ENCODE measurements at regions not wholly inside any gene's neighbourhood (a gene's known extent, or its start where the extent isn't known, plus 50 kb on each side); places are given as distances from the start of the nearest gene placed in this dataset.
A peak's percentile ranks its signal among the peaks of the same experiment; 100 is the strongest.

DNA sequence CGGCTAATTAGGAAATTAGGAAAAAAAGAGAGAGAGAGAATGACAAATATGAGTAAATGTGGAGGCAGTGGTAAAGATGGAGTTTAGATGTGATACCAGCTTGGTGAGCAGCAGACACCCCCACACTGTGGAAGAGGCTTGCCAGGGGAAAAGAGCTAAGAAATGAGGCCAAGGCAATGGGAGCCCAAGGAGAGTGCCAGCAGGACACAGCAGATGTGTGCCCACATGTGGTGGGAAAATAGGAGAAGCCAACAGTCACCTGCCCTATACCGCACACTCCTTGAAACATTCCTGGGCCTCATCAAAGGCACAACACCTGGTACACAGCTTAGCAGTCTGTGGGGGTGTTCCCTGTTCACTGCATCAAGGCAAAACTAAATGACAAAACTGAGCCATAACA lies 104.9 kb downstream of the FAM76B start:
- in situ Hi-C loops (cut with HindIII; ENCODE audit: low sequenced_read_pairs), result no loop called here
- no peak overlapping the region for H3K4me3 ChIP-seq (ENCODE audit: low read depth, low read length)
- no peak for TF ChIP-seq CTCF (IDR thresholded peaks at IDR 0.05; ENCODE audit: low read depth, low read length, missing control alignments)
- DNase-seq (ENCODE audit: low read depth), result no peak

DNA sequence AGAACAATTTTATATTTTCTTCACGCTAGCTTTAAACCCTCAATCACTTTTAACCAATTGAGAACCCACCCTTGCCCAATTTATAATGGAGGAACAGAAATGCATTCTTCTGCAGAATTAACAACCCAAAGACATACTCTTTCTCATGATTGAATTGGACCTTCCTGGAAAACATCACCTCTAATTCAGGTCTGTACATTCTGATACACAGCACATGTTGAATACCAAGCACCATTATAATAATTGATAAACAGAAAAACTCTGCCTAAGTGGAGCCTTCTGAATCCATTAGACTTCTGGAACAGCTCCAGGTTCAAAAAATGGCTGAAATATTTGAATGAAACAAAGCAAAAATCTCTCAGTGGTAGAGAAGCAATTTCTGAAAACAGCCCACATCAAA lies 105.4 kb downstream of the FAM76B start:
- no peak overlapping the region for H3K4me3 ChIP-seq (ENCODE audit: low read depth, low read length)
- TF ChIP-seq CTCF (IDR thresholded peaks at IDR 0.05; ENCODE audit: low read depth, low read length, missing control alignments), result no peak
- in situ Hi-C loops (cut with HindIII; ENCODE audit: low sequenced_read_pairs), result no loop called here

GRCh38 chr11:95682552-95682951 lies 107.0 kb downstream of the FAM76B start:
- H3K4me3 ChIP-seq (ENCODE audit: low read depth, low read length), result no peak overlapping the region
- in situ Hi-C loops (cut with HindIII; ENCODE audit: low sequenced_read_pairs), result no loop called here
- no peak for TF ChIP-seq CTCF (IDR thresholded peaks at IDR 0.05; ENCODE audit: low read depth, low read length, missing control alignments)
- peak; percentile 26 for DNase-seq (ENCODE audit: low read depth)

More for the DNA sequence above, 105.4 kb downstream of the FAM76B start:
- no peak for DNase-seq (ENCODE audit: low read depth)

GRCh38 chr11:95680169-95680929 lies 109.2 kb downstream of the FAM76B start:
- TF ChIP-seq CTCF (IDR thresholded peaks at IDR 0.05; ENCODE audit: low read depth, low read length, missing control alignments), result no peak
- H3K4me3 ChIP-seq (ENCODE audit: low read depth, low read length), result no peak overlapping the region
- peak; percentile 69 for DNase-seq (ENCODE audit: low read depth)
- in situ Hi-C loops (cut with HindIII; ENCODE audit: low sequenced_read_pairs), result no loop called here

- in situ Hi-C loops (cut with HindIII; ENCODE audit: low sequenced_read_pairs), result no loop called here
- no peak overlapping the region for H3K4me3 ChIP-seq (ENCODE audit: low read depth, low read length)
- TF ChIP-seq CTCF (IDR thresholded peaks at IDR 0.05; ENCODE audit: low read depth, low read length, missing control alignments), result no peak
- DNase-seq (ENCODE audit: low read depth), result no peak
Measured at GRCh38 chr11:95678988-95679387, 110.6 kb downstream of the FAM76B start.

- H3K4me3 ChIP-seq (ENCODE audit: low read depth, low read length), result no peak overlapping the region
- no peak for DNase-seq (ENCODE audit: low read depth)
- TF ChIP-seq CTCF (IDR thresholded peaks at IDR 0.05; ENCODE audit: low read depth, low read length, missing control alignments), result no peak
- in situ Hi-C loops (cut with HindIII; ENCODE audit: low sequenced_read_pairs), result no loop called here
Measured at GRCh38 chr11:95676308-95676707, 113.3 kb downstream of the FAM76B start.
